Stimulated activated effector memory CD8-positive, alpha-beta T cell treated with anti-CD3 and anti-CD28 coated beads, Interleukin-12 subunit alpha, Interleukin-12 subunit beta, amount 100 ng/mL, for 72 hours (primary cell): ENCODE measurements at regions not wholly inside any gene's neighbourhood (a gene's known extent, or its start where the extent isn't known, plus 50 kb on each side); places are given as distances from the start of the nearest gene placed in this dataset.

Experiments used
- ATAC-seq: fragments of 150-1000 bp; cut with Tn5 transposase; 2 replicates; pipeline ENCODE4 v1.10.0; 2021
- DNase-seq, 2 donors: peaks; one replicate each; pipeline ENCODE4 v3.0.0; 2021 to 2022; ENCODE audit warnings: low spot score in 2 of 2
- H3K27ac Mint-ChIP-seq: one replicate; pipeline ENCODE4 v1.8.0; 2022; ENCODE audit warnings: mild to moderate bottlenecking, mixed read lengths
- H3K36me3 Mint-ChIP-seq: one replicate; pipeline ENCODE4 v1.8.0; 2022; ENCODE audit warnings: mild to moderate bottlenecking, mixed read lengths
- H3K4me1 Mint-ChIP-seq: one replicate; pipeline ENCODE4 v1.8.0; 2022; ENCODE audit warnings: mixed read lengths
- H3K4me3 Mint-ChIP-seq: one replicate; pipeline ENCODE4 v1.8.0; 2022; ENCODE audit warnings: mild to moderate bottlenecking, mixed read lengths
- H3K9me3 Mint-ChIP-seq: one replicate; pipeline ENCODE4 v1.8.0; 2022; ENCODE audit warnings: mixed read lengths

DNA sequence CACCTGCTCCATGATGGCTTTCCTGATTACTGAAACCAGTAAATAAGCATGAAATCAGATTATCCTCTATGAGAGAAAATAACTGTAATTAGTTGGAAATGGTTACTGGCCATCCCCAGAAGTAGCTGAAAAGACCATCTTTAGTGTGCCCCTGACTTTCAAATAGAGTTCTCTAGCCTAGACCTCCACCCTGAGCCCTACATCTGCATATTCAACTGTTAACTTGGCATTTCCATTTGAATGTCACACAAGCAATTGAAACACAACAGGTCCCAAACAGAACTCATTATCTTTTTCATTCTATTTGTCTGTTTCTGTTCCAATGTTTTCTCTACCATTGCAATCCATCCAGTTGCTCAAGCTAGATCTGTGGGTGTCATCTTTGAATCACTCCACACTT, 952.3 kb downstream of the RPA4 start:
- no peak overlapping the region for H3K4me3 Mint-ChIP-seq
- no peaks in the 10 kb centered on the region for H3K4me1 Mint-ChIP-seq
- peaks cover 2% of the 10 kb centered on the region for H3K9me3 Mint-ChIP-seq
- H3K36me3 Mint-ChIP-seq, result no peaks in the 10 kb centered on the region
- DNase-seq (no peak), ATAC-seq (no peak)
- H3K27ac Mint-ChIP-seq, result no peak overlapping the region

DNA sequence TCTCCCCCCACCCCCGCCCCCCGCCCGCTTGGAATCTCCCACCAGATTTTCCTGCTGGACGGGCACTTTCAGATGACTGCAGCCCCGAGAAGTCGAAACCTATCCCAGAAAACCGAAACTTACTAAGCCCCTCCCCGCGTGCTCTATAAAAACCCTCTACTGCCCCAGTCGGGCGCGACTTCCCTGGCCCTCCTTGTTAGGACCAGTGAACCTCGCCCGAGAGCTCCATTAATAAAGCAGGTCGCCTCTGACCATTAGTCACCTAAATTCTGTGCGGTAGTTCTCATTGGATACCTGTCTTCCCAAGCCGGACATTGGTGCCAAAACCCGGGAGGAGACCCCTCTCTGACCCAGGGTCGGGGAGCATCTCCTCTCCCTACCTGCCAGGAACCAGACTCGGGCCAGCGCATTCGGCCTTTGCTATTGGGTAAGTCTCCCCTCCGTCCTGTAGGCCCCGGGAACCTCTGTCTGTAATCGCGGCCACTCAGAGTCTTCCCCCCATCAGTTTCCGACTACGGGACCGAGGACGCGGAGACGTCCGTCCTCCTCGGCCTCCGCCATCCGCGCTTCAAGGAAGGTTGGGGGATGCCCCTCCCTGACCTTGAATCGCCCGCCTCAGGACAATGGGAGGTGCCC, 958.0 kb downstream of the RPA4 start:
- Mint-ChIP-seq H3K4me1 (no peaks in the 10 kb centered on the region), H3K9me3 (peaks cover 9% of the 10 kb centered on the region), H3K4me3 (no peak overlapping the region), H3K27ac (no peak overlapping the region), H3K36me3 (no peaks in the 10 kb centered on the region)
- ATAC-seq, result no peak
- DNase-seq, result no peak

DNA sequence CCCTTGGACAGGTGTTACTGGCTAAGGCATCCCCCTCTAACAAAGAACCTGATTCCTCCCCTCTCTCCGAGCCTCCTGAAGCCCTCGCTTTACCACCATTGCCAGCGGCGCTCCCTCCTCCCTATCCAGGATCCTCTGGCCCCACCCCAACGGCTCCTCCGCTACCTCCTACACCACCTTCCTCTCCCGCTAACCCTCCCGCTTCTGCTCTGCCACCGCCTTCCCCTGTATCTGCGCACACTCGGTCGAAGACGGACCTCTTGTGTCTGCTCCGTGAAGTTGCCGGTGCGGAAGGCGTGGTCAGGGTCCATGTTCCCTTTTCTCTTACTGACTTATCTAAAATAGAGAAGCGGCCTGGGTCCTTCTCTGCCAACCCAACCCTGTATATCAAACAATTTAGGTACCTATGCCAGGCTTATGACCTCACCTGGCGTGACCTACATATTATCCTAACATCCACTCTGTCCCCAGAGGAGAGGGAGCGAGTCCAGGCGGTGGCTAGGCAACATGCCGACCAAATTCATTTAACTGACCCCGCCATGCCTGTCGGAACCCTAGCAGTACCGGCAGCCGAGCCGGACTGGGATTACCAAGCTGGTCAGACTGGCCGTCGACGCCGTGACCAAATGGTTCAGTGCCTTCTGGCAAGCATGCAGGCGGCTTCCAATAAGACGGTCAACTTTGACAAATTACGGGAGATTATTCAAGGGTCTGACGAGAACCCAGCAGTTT, 958.9 kb downstream of the RPA4 start:
- ATAC-seq (no peak), DNase-seq (no peak)
- no peaks in the 10 kb centered on the region for H3K36me3 Mint-ChIP-seq
- no peaks in the 10 kb centered on the region for H3K4me1 Mint-ChIP-seq
- H3K4me3 Mint-ChIP-seq, result no peak overlapping the region
- no peak overlapping the region for H3K27ac Mint-ChIP-seq
- H3K9me3 Mint-ChIP-seq, result peaks cover 9% of the 10 kb centered on the region

DNA sequence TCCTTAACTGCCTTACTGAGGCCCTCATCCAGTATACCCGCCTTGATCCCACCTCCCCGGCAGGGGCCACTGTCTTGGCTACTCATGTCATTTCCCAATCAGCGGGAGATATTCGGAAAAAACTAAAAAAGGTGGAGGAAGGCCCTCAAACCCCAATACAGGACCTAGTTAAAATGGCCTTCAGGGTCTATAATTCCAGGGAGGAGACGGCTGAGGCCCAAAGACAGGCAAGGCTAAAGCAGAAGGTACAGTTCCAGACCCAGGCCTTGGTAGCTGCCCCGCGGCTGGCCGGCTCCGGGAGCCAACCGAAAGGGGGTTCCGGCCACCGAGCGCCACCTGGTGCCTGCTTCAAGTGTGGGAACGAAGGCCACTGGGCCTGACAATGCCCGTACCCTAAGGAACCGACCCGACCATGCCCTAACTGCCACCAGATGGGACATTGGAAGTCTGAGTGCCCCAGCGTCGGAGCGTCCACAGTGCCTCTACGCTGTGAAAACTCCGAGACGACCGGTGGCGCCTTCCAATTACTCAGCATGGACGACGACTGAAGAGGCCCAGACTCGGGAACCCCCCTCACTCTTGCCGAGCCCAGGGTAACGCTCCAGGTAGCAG, 959.6 kb downstream of the RPA4 start:
- ATAC-seq (no peak), DNase-seq (no peak)
- Mint-ChIP-seq H3K9me3 (peaks cover 9% of the 10 kb centered on the region), H3K4me3 (no peak overlapping the region), H3K27ac (no peak overlapping the region), H3K4me1 (no peaks in the 10 kb centered on the region), H3K36me3 (no peaks in the 10 kb centered on the region)

DNA sequence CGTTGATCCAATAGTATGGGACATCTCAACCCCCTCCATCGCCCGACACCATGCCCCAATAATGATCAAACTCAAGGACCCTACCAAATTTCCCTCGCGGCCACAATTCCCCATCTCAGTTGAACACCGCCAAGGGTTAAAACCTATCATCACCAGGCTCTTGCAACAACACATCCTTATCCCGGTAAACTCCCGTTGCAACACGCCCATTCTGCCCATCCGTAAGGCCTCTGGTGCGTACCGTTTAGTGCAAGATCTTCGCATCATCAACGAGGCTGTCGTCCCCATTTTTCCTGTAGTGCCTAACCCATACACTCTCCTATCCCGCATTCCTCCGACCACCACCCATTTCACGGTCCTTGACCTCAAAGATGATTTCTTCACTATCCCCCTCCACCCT, 960.5 kb downstream of the RPA4 start:
- peaks cover 9% of the 10 kb centered on the region for H3K9me3 Mint-ChIP-seq
- H3K4me1 Mint-ChIP-seq, result no peaks in the 10 kb centered on the region
- DNase-seq, result no peak
- no peak overlapping the region for H3K4me3 Mint-ChIP-seq
- ATAC-seq, result no peak
- H3K36me3 Mint-ChIP-seq, result no peaks in the 10 kb centered on the region
- H3K27ac Mint-ChIP-seq, result no peak overlapping the region

DNA sequence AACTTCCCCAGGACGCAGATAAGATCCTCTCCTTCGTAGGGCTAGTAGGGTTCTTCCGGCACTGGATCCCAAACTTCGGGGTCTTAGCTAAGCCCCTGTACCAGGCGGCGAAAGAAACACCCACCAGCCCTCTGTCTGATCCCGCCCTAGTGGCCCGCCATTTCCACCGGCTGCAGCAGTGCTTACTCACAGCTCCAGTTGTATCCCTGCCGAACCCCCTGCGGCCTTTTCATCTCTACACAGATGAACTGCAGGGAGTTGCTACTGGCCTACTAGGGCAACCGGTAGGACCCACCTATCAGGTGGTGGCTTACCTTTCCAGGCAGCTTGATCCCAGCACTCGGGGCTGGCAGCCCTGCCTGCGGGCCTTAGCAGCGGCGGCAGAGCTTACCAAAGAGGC, 961.2 kb downstream of the RPA4 start:
- H3K4me1 Mint-ChIP-seq, result no peaks in the 10 kb centered on the region
- ATAC-seq, result no peak
- no peak for DNase-seq
- no peak overlapping the region for H3K4me3 Mint-ChIP-seq
- no peaks in the 10 kb centered on the region for H3K36me3 Mint-ChIP-seq
- H3K9me3 Mint-ChIP-seq, result peaks cover 9% of the 10 kb centered on the region
- no peak overlapping the region for H3K27ac Mint-ChIP-seq

DNA sequence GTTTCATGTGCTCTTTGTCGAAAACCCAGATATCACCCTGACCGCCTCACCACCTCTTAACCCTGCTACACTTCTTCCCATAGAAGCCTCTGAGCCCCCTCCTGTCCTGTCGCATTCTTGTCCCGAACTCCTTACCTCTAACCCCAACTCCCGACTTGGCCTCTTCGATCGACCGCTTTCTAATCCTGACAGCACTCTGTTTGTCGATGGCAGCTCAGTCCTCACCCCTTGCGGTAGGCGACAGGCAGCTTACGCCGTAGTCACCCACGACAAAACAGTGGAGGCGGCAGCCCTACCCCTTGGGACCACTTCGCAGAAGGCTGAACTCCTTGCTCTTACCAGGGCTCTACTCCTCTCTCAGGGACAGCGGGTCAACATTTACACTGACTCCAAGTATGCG, 961.7 kb downstream of the RPA4 start:
- H3K4me1 Mint-ChIP-seq, result no peaks in the 10 kb centered on the region
- H3K27ac Mint-ChIP-seq, result no peak overlapping the region
- peaks cover 9% of the 10 kb centered on the region for H3K9me3 Mint-ChIP-seq
- no peak overlapping the region for H3K4me3 Mint-ChIP-seq
- ATAC-seq (no peak), DNase-seq (no peak)
- no peaks in the 10 kb centered on the region for H3K36me3 Mint-ChIP-seq

DNA sequence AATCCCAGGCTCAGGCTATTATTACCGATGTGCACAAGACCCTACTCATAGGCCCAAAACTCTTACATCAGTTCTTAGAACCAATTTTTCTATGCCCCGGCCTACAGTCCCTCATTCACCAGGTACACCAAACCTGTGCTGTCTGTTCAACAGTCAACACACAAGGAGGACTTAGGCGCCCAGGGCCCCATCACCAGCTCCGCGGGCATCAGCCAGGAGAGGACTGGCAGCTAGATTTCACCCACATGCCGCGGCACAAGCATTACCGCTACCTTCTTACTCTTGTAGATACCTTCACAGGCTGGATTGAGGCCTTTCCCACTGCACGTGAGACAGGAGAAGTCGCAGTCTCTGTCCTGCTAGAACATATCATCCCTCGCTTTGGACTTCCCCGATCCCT, 962.5 kb downstream of the RPA4 start:
- Mint-ChIP-seq H3K36me3 (no peaks in the 10 kb centered on the region), H3K9me3 (peaks cover 9% of the 10 kb centered on the region), H3K27ac (no peak overlapping the region), H3K4me1 (no peaks in the 10 kb centered on the region), H3K4me3 (no peak overlapping the region)
- DNase-seq (no peak), ATAC-seq (no peak)

DNA sequence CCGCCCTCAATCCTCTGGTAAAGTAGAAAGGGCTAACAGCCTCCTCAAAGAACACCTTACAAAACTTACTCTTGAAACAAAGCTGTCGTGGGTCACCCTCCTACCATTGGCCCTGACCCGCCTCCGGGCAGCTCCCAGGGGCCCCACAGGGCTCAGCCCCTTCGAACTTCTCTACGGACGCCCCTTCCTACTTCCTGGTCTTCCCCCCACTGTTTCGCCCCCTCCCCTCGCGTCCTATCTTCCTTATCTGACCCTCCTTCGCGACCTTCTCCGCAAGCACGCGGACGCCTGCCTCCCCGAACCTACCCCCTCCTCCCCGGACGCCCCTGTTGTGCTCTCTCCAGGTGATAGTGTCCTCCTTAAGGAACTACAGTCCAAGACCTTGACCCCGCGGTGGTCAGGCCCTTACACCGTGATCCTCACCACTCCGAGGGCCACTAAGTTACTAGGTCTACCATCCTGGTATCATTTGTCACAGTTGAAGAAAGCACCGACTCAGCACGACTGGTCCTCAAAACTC, 963.1 kb downstream of the RPA4 start:
- Mint-ChIP-seq H3K4me3 (no peak overlapping the region), H3K27ac (no peak overlapping the region)

DNA sequence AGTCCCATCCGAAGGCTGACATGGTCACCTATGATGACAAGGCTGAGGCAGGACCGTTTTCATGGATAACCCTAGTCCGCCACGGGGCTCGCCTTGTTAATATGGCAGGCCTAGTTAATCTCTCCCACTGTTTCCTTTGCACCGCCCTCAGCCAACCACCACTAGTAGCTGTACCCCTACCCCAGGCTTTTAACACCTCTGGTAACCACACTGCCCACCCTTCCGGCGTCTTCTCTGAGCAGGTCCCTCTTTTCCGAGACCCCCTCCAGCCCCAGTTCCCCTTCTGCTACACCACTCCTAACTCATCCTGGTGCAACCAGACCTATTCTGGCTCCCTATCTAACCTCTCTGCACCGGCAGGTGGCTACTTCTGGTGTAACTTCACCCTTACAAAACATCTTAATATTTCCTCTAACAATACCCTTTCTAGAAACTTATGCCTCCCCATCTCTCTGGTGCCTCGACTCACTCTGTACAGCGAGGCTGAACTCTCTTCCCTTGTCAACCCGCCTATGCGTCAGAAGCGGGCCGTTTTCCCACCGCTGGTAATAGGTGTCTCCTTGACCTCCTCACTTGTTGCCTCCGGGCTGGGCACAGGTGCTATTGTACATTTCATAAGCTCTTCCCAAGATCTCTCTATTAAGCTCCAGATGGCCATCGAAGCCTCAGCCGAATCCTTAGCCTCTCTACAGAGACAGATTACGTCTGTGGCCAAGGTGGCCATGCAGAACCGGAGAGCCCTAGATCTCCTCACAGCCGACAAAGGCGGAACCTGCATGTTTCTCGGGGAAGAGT, 964.4 kb downstream of the RPA4 start:
- DNase-seq (no peak), ATAC-seq (no peak)
- Mint-ChIP-seq H3K4me1 (no peaks in the 10 kb centered on the region), H3K9me3 (peaks cover 9% of the 10 kb centered on the region), H3K4me3 (no peak overlapping the region), H3K36me3 (no peaks in the 10 kb centered on the region), H3K27ac (no peak overlapping the region)

More for the DNA sequence above, 963.1 kb downstream of the RPA4 start:
- no peak for DNase-seq
- Mint-ChIP-seq H3K9me3 (peaks cover 9% of the 10 kb centered on the region), H3K4me1 (no peaks in the 10 kb centered on the region), H3K36me3 (no peaks in the 10 kb centered on the region)
- no peak for ATAC-seq

DNA sequence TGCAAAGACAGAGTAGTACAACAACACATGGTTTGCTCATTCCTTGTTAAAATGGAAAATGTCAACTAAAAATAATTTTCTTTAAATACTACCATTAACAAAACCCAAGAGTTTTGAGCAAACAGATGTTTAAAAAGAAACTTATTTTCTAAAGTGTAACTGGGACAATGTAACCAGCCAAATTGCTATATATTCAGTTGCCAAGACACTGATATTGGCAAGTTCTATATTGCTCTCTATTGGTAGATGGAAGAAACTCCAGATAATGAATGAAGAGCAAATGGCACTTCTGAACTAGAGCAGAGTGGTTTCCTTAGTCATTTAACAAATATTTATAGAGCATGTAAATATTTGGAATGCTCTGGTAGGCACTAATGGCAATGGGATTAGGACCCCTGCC, 966.2 kb downstream of the RPA4 start:
- H3K27ac Mint-ChIP-seq, result no peak overlapping the region
- ATAC-seq, result no peak
- no peaks in the 10 kb centered on the region for H3K4me1 Mint-ChIP-seq
- no peak overlapping the region for H3K4me3 Mint-ChIP-seq
- DNase-seq, result no peak
- H3K9me3 Mint-ChIP-seq, result peaks cover 5% of the 10 kb centered on the region
- H3K36me3 Mint-ChIP-seq, result no peaks in the 10 kb centered on the region

DNA sequence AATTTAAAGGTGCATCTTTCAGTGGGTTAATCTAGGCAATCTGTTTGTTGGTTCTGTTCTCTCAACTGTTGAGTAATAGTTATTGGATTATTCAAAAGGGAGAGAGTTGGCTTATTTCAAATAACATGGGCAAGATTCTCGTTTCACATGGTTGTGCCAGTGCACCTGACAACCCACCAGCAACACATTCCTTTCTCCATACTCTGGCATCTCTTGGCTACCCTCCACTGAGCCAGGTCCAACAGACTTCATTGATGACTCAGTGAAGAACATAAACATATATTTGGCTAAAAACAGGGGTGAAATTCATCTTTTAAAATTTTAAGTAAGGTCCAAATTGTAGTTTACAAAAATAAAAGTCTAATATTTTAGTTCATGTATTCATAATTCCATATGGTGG, 967.2 kb downstream of the RPA4 start:
- no peak overlapping the region for H3K27ac Mint-ChIP-seq
- no peaks in the 10 kb centered on the region for H3K36me3 Mint-ChIP-seq
- no peak overlapping the region for H3K4me3 Mint-ChIP-seq
- DNase-seq (no peak), ATAC-seq (no peak)
- H3K4me1 Mint-ChIP-seq, result no peaks in the 10 kb centered on the region
- H3K9me3 Mint-ChIP-seq, result no peaks in the 10 kb centered on the region

DNA sequence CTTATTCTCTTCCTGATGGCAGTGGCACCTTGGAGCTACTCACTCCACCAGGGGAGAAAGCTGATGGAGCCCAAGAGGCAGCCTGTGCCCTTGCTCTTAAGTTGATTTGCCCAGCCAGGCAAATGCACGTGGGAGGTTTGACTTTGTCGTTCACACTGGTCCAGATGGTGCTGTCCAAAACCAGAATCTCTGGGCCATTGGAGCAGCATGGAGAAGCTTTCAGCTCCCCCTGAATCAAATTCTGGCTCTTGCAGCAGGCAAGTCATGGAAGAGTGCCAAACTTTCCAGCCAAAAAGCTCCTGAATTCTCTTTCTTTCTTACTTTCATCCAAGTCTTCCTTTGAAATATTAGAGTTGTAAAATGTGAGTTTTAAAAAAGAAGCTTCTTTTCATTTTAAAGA, 970.4 kb downstream of the RPA4 start:
- Mint-ChIP-seq H3K4me3 (no peak overlapping the region), H3K9me3 (no peaks in the 10 kb centered on the region), H3K4me1 (no peaks in the 10 kb centered on the region), H3K36me3 (no peaks in the 10 kb centered on the region), H3K27ac (no peak overlapping the region)
- ATAC-seq (no peak), DNase-seq (no peak)

DNA sequence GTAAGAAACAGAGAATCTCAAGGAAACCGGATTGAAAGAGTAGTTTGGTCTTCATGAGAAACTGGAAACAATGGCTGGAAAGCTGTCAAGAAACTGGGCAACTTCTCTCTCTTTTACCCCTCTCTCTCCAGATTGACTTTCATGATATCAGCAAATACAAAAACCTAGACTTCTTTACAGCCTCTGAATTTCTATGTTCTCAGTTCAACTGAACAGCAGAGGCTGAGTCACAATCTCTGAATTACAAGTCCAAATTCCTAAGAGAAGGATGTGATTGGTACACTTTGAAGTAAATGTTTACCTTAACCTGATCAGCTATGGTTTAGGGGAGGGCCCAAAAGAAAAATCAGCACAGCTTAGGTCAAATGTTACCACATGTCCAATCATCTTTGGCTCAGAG, 974.9 kb downstream of the RPA4 start:
- Mint-ChIP-seq H3K4me3 (no peak overlapping the region), H3K36me3 (no peaks in the 10 kb centered on the region), H3K9me3 (no peaks in the 10 kb centered on the region), H3K4me1 (no peaks in the 10 kb centered on the region), H3K27ac (no peak overlapping the region)
- ATAC-seq, result no peak
- DNase-seq, result no peak

DNA sequence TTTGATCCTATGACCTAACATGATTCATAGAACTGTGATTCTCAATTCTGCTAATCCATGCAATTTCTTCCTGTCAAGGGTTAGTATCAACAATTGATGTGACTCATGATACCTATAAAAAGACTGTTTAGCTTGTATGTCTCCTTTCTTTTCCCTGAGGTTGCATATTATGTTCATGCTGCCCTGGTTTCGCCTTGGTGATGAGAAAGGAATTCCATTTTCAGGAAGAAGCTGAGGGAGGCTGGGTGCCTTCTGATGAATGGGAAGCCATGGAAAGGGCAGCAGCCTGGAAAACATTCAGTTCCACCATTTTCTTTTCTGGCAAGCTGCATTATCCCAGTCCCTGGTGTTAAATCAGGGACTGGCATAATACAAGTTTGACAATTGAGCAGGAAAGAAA, 976.5 kb downstream of the RPA4 start:
- H3K4me3 Mint-ChIP-seq, result no peak overlapping the region
- no peaks in the 10 kb centered on the region for H3K9me3 Mint-ChIP-seq
- no peak overlapping the region for H3K27ac Mint-ChIP-seq
- DNase-seq (no peak), ATAC-seq (no peak)
- no peaks in the 10 kb centered on the region for H3K4me1 Mint-ChIP-seq
- H3K36me3 Mint-ChIP-seq, result no peaks in the 10 kb centered on the region
